H9 (cell line): ENCODE measurements at regions not wholly inside any gene's neighbourhood (a gene's known extent, or its start where the extent isn't known, plus 50 kb on each side); places are given as distances from the start of the nearest gene placed in this dataset.

Experiments
- DNase-seq: peaks from one replicate; pipeline ENCODE4 v3.0.0-alpha.2; 2017
- H2AFZ ChIP-seq: one replicate; pipeline ENCODE4 v1.6.1; 2013; ENCODE audit warnings: mild to moderate bottlenecking, low read length, control low read depth, moderate library complexity
- H2AK5ac ChIP-seq: 2 replicates; pipeline ENCODE4 v1.6.1; 2013; ENCODE audit warnings: low read length, control low read depth, mixed read lengths; ENCODE audit not compliant: insufficient read length
- H2BK120ac ChIP-seq: one replicate; pipeline ENCODE4 v1.6.1; 2013; ENCODE audit warnings: low read depth, mild to moderate bottlenecking, low read length, control low read depth, inconsistent platforms; ENCODE audit not compliant: poor library complexity, severe bottlenecking
- H2BK12ac ChIP-seq: 2 replicates; pipeline ENCODE4 v1.6.1; 2013; ENCODE audit warnings: low read length, control low read depth, mixed read lengths, low read depth; ENCODE audit not compliant: insufficient read length
- H2BK15ac ChIP-seq: 2 replicates; pipeline ENCODE4 v1.6.1; 2013; ENCODE audit warnings: low read depth, low read length, control low read depth
- H2BK20ac ChIP-seq: one replicate; pipeline ENCODE4 v1.6.1; 2013; ENCODE audit warnings: low read depth, mild to moderate bottlenecking, low read length, control low read depth, inconsistent platforms; ENCODE audit not compliant: poor library complexity, severe bottlenecking
- H2BK5ac ChIP-seq: 2 replicates; pipeline ENCODE4 v1.6.1; 2013; ENCODE audit warnings: low read length, control low read depth, mixed read lengths; ENCODE audit not compliant: insufficient read length
- H3K14ac ChIP-seq: 2 replicates; pipeline ENCODE4 v1.6.1; 2013; ENCODE audit warnings: low read length, control low read depth; ENCODE audit not compliant: insufficient read depth
- H3K18ac ChIP-seq: 2 replicates; pipeline ENCODE4 v1.6.1; 2013; ENCODE audit warnings: low read depth, mild to moderate bottlenecking, mixed read lengths, low read length, control low read depth; ENCODE audit not compliant: insufficient read length
- H3K23ac ChIP-seq: 2 replicates; pipeline ENCODE4 v1.6.1; 2013; ENCODE audit warnings: low read length, control low read depth, mixed read lengths, low read depth; ENCODE audit not compliant: insufficient read length
- H3K23me2 ChIP-seq: 2 replicates; pipeline ENCODE4 v1.6.1; 2013; ENCODE audit warnings: low read depth, mild to moderate bottlenecking, mixed read lengths, low read length, control low read depth; ENCODE audit not compliant: insufficient read length, poor library complexity, severe bottlenecking
- H3K27ac ChIP-seq: 2 replicates; pipeline ENCODE4 v1.5.1; 2013; ENCODE audit warnings: low read length, control low read depth, mixed read lengths, low read depth; ENCODE audit not compliant: insufficient read length
- H3K27me3 ChIP-seq: 2 replicates; pipeline ENCODE4 v1.6.1; 2013; ENCODE audit warnings: low read length, control low read depth, inconsistent platforms; ENCODE audit not compliant: insufficient read depth
- H3K4ac ChIP-seq: 2 replicates; pipeline ENCODE4 v1.6.1; 2013; ENCODE audit warnings: low read depth, mild to moderate bottlenecking, control low read depth, inconsistent platforms, low read length, moderate library complexity
- H3K4me1 ChIP-seq: 2 replicates; pipeline ENCODE4 v1.6.1; 2013; ENCODE audit warnings: low read length, control low read depth, inconsistent platforms; ENCODE audit not compliant: insufficient read depth
- H3K4me2 ChIP-seq: 2 replicates; pipeline ENCODE4 v1.6.1; 2013; ENCODE audit warnings: low read length, control low read depth, mixed read lengths; ENCODE audit not compliant: insufficient read length, insufficient read depth
- H3K56ac ChIP-seq: 2 replicates; pipeline ENCODE4 v1.6.1; 2013; ENCODE audit warnings: low read depth, mild to moderate bottlenecking, mixed read lengths, low read length, control low read depth; ENCODE audit not compliant: insufficient read length
- H3K79me1 ChIP-seq: 2 replicates; pipeline ENCODE4 v1.6.1; 2013; ENCODE audit warnings: low read depth, mild to moderate bottlenecking, moderate library complexity, low read length, control low read depth, inconsistent platforms; ENCODE audit not compliant: insufficient read depth, poor library complexity, severe bottlenecking
- H3K79me2 ChIP-seq: 2 replicates; pipeline ENCODE4 v1.6.1; 2013; ENCODE audit warnings: low read length, control low read depth, inconsistent platforms; ENCODE audit not compliant: insufficient read depth
- H3K9ac ChIP-seq: 2 replicates; pipeline ENCODE4 v1.6.1; 2013; ENCODE audit warnings: low read length, control low read depth, mixed read lengths; ENCODE audit not compliant: insufficient read length; ENCODE audit errors: extremely low read depth
- H3K9me3 ChIP-seq: one replicate; pipeline ENCODE4 v1.6.1; 2013; ENCODE audit warnings: low read depth, low read length, inconsistent platforms; ENCODE audit not compliant: control insufficient read depth
- H3T11ph ChIP-seq: one replicate; pipeline ENCODE4 v1.6.1; 2013; ENCODE audit warnings: mild to moderate bottlenecking, low read length, control low read depth, inconsistent platforms
- H4K20me1 ChIP-seq: one replicate; pipeline ENCODE4 v1.6.1; 2013; ENCODE audit not compliant: control insufficient read depth, insufficient read length, insufficient read depth
- H4K5ac ChIP-seq: 2 replicates; pipeline ENCODE4 v1.6.1; 2013; ENCODE audit warnings: low read depth, mild to moderate bottlenecking, mixed read lengths, low read length, control low read depth; ENCODE audit not compliant: insufficient read length
- H4K8ac ChIP-seq: replicated peaks from 2 replicates; pipeline ENCODE4 v1.6.1; 2013; ENCODE audit warnings: low read length, control low read depth, mixed read lengths, low read depth; ENCODE audit not compliant: insufficient read length
- H4K91ac ChIP-seq: 2 replicates; pipeline ENCODE4 v1.6.1; 2013; ENCODE audit warnings: low read depth, mild to moderate bottlenecking, moderate library complexity, mixed read lengths, low read length, control low read depth; ENCODE audit not compliant: insufficient read length
- H3K27ac Mint-ChIP-seq, 3 experiments: 2 replicates in 2 of 3; 3 replicates in 1 of 3; pipeline ENCODE4 v1.8.0; 2020 to 2021; ENCODE audit warnings: mixed read lengths in 3 of 3, mild to moderate bottlenecking in 1 of 3, moderate library complexity in 1 of 3
- H3K27me3 Mint-ChIP-seq: 2 replicates; pipeline ENCODE4 v1.8.0; 2021; ENCODE audit warnings: low read depth, mild to moderate bottlenecking, moderate library complexity, mixed read lengths
- H3K36me3 Mint-ChIP-seq, 3 experiments: 2 replicates in 2 of 3; 3 replicates in 1 of 3; pipeline ENCODE4 v1.8.0; 2020 to 2021; ENCODE audit warnings: low read depth in 3 of 3, mixed read lengths in 3 of 3; ENCODE audit not compliant: insufficient read depth in 1 of 3
- H3K4me1 Mint-ChIP-seq, 2 experiments: 2 replicates each; pipeline ENCODE4 v1.8.0; 2020; ENCODE audit warnings: mixed read lengths in 2 of 2
- H3K4me3 Mint-ChIP-seq, 2 experiments: 2 replicates in 1 of 2; 3 replicates in 1 of 2; pipeline ENCODE4 v1.8.0; 2020 to 2021; ENCODE audit warnings: mild to moderate bottlenecking in 2 of 2, mixed read lengths in 2 of 2, moderate library complexity in 1 of 2
- H3K9me3 Mint-ChIP-seq, 2 experiments: 2 replicates in 1 of 2; 3 replicates in 1 of 2; pipeline ENCODE4 v1.8.0; 2020; ENCODE audit warnings: mild to moderate bottlenecking in 2 of 2, mixed read lengths in 2 of 2, moderate library complexity in 1 of 2
- WGBS: extraction: QIAGEN DNeasy Blood & Tissue Kit; methylation state at CpG from one replicate; pipeline ENCODE4 v1.1.7; 2013; ENCODE audit warnings: missing lambda C conversion rate, low lambda C conversion rate, mixed read lengths; ENCODE audit not compliant: insufficient read length; ENCODE audit errors: extremely low coverage; 5-methylcytosine and 5-hydroxymethylcytosine counted together
- TF ChIP-seq, protein P1 (sequence below): fragments of 200-600 bp; sonication (generic); conservative IDR thresholded peaks from 3 replicates; pipeline ENCODE4 v1.8.0; 2021; ENCODE audit warnings: antibody characterized with exemption, mild to moderate bottlenecking

DNA sequence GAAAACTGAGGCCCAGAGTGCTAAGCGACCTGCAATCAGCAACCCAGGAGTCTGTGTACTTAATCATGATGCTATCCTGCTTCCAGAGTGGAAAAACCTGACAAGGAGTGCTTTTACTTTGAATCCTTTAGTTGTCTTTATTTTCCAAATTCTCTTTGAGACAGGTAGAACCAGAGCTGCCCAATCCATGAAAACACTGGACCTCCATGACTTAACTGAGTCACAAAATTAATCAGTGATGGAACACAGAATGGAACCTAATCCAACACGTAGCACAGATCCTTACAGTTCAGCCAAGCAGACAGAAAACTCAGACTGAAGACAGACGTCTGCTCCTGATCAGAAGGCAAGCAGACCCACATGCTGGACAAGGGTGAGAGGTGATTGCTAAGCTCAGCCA is 175.6 kb downstream of the BCL11A start:
- no peak overlapping the region for H3K27ac Mint-ChIP-seq
- Histone ChIP-seq H4K8ac (no peak overlapping the region), H3K9ac (no peak overlapping the region), H3T11ph (no peak overlapping the region), H4K91ac (no peak overlapping the region), H2BK20ac (no peak overlapping the region), H2BK15ac (no peak overlapping the region), H3K56ac (no peak overlapping the region), H2AFZ (no peak overlapping the region), H4K5ac (no peak overlapping the region), H3K27me3 (no peaks in the 10 kb centered on the region), H3K14ac (no peak overlapping the region), H3K23me2 (no peaks in the 10 kb centered on the region), H3K4me1 (no peaks in the 10 kb centered on the region; the same call in 1 of the 2 replicates), H3K23ac (no peak overlapping the region), H3K4ac (no peak overlapping the region), H2BK5ac (no peak overlapping the region), H3K27ac (no peak overlapping the region), H2BK12ac (no peak overlapping the region), H2AK5ac (no peak overlapping the region), H3K18ac (no peak overlapping the region), H3K4me2 (no peak overlapping the region), H3K79me2 (no peaks in the 10 kb centered on the region), H4K20me1 (no peaks in the 10 kb centered on the region), H3K9me3 (no peaks in the 10 kb centered on the region), H2BK120ac (no peak overlapping the region), H3K79me1 (no peaks in the 10 kb centered on the region)
- H3K36me3 Mint-ChIP-seq, result no peaks in the 10 kb centered on the region
- WGBS, result no CpG with 5 or more reads among the region's 3 CpGs
- TF ChIP-seq, protein P1, sequence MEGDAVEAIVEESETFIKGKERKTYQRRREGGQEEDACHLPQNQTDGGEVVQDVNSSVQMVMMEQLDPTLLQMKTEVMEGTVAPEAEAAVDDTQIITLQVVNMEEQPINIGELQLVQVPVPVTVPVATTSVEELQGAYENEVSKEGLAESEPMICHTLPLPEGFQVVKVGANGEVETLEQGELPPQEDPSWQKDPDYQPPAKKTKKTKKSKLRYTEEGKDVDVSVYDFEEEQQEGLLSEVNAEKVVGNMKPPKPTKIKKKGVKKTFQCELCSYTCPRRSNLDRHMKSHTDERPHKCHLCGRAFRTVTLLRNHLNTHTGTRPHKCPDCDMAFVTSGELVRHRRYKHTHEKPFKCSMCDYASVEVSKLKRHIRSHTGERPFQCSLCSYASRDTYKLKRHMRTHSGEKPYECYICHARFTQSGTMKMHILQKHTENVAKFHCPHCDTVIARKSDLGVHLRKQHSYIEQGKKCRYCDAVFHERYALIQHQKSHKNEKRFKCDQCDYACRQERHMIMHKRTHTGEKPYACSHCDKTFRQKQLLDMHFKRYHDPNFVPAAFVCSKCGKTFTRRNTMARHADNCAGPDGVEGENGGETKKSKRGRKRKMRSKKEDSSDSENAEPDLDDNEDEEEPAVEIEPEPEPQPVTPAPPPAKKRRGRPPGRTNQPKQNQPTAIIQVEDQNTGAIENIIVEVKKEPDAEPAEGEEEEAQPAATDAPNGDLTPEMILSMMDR, result no peak
- H3K9me3 Mint-ChIP-seq, result no peaks in the 10 kb centered on the region
- H3K27me3 Mint-ChIP-seq, result peaks cover 8% of the 10 kb centered on the region
- H3K4me1 Mint-ChIP-seq, result peaks cover 11 to 13% of the 10 kb centered on the region in 2 experiments
- H3K4me3 Mint-ChIP-seq, result no peak overlapping the region
- no peak for DNase-seq
